Medulla oblongata (tissue), 1 donor: ENCODE measurements at regions not wholly inside any gene's neighbourhood (a gene's known extent, or its start where the extent isn't known, plus 50 kb on each side); places are given as distances from the start of the nearest gene placed in this dataset.

Experiments used
- DNase-seq: peaks from one replicate; pipeline ENCODE4 v3.0.0-alpha.2; 2015; ENCODE audit errors: extremely low spot score

DNA sequence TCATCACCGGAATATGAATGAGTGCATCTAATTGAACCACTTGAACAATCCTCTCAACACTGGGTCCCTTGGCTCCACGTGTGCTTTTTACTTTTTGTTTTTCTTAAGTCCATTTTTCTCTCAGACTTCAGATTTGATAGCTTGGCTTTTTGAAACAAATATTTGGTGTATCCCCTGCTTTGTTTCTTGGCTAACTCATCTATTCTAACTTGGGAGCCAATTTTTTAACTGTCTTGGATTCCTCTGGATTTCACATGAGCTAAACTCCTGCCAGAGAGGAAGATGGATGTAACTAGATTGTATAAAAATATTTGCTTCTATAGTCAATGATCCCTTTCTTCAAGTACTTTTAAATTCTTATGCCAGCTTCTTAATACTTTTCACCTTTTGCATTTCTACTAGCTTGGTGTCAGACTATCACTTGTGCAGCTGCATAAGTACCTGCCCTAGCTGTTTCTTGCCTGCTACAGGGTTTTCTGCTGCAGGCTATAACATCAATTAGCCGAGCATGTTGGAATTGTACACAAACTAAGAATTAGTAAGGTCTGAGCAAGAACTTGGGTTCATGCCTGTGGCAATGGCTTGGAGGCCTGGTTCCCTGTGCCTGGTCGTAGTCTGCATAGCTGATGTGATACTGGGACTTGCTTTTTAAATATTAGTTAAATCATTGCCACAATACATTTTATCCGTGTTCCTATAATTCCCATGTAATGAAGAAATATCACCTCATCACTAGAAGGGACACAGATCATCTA lies 281.5 kb downstream of the EN1 start:
- no peak for DNase-seq

DNA sequence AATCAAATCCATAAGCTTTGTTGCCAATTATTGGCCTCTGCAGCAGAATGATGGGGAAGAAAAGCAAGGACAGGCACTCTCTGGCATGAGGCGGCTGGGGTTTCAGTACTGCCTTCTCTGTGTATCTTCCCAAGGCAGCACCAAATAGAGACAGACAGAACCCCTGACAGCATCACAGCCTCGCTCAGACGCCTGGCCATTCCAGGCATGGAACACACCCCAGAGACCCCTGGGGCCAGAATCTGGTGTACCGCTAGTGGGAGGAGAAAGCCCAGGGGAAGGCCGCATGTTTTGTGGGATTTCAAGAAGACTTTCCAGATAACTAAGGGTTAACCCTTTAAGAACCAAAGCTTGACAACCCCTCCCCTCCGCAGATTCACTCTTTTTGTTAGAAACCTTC lies 282.1 kb downstream of the EN1 start:
- DNase-seq = no peak

DNA sequence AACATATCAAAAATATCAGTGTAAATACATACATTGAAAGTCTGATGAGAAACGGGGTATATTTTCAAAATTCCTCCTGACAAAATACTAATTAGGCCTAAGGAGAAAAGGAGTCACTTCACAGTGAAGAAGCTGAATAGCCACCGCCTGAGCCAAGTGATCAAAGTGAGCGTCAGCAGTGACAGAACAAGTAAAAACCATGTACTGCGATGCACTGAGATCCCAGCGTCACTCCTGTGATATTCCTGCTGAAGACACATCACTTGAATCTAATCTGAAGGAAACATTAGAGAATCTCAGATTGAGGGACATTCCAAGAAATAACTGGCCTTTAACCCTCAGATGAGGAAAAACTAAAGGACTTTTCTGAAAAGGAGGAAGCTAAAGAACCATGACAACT lies 285.3 kb downstream of the EN1 start:
- DNase-seq = no peak

DNA sequence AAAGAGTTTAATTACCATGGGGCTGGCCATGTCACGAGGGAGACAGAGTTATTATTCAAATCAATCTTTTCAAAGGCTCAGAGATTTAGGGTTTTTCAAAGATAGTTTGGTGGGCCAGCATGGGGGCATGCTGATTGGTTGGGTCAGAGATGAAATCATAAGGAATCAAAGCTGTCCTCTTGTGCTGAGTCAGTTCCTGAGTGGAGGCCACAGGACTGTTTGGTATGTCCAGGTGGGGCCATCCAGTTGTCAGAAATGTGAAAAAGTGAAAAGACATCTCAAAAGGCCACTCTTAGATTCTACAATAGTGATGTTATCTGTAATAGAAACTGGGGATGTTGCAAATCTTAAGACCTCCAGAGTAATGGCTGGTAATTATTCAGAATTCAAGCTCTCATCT lies 288.6 kb downstream of the EN1 start:
- DNase-seq = no peak

DNA sequence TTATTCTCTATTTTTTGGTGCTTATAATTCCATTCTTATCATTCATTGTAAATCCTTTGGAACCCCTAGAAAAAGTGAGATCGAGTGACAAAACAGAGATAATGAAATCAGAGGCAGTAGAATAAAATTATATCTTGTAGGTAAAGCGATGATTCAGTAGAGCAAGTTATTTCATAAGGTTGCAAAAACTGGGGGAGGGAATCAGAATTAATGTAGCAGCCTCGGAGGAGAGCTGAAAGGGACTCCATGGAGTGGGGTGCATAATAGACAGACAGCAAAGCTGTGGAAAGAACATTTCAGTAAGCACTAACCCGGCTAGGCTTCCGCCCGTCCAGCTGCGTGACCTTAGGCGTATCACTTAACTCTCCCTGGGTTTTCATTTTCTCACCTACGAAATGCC lies 289.7 kb downstream of the EN1 start:
- no peak for DNase-seq

DNA sequence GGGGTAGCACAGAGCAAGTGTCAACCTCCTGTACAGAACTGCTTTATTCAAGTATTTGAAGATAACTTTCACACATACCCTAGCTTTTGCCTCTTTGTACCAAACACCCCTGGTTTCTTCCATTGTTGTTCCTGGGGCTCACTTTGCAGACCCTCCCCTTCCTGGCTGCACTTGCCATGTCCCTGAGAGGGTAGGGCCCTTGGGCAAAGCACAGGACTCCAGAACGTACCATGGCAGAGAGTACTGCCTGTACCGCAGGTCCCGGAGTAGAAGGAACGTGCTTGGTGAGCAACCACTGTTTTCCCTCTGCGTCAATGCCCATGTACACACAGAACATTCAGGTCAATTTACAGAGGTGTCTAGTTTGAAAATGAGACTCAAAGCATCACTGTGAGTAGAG lies 290.4 kb downstream of the EN1 start:
- DNase-seq = no peak

DNA sequence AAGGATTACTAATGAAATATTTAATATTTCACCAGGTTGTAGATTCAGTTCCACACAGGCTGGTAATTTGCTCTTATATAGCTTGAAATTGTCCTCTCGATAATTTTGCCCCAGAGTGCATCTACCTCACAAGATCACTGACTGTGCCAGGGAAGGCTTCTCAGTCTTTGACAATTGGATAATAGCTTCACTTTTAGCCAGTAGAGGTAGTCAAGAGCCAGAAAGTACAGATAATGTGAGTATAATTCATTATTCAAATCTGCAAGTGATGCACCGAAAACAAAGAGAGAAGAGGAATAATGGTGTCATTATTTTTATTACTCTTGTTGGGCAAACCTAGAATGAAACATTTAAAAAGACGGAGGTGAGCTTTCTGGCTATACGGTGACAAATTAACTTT lies 292.8 kb downstream of the EN1 start:
- DNase-seq = no peak

DNA sequence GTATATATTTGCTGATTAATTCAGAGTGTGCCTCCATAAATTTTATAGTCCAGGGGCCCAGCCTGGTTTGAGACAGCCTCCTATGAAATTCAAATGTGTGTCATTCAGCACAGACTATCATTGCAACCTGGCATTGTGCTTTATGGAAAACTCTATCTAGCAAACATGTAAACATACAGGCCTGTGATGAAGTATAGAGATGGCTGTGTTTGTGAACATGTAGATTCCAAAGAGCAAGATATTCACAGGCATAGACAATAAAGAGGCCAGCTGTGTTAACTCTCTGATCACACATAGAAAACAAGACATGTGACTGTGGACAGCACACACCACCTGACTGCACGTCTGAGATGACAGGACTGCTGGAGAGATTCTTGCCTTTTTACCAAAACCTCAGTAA lies 297.9 kb downstream of the EN1 start:
- DNase-seq = no peak

DNA sequence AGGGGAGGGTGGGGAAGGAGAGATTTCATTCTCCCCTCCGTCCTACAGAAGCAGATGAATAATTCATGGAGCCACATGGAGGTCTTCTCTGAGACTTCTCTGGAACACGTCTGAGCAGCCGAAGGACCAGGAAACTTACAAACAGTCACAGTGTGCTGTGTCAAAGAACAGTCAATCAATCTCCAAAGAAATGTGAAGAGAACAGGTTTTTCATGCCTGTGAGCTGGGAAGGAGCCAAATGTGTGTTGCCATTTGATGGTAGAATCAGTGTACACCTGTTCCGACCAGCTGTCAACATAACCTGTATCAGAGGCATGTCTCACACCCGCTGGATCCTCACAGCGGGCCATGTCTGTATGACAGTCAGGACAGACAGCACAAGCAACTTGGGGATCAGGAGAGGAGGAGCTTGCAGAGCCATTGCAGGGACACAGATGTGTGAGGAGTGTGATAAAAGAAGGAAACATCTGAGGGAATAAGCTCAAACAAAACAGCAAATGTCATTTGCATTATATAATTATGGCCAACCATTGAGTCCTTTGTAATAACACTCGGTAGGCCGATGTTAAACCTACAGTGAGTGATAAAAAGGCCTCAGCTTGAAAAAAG lies 298.5 kb downstream of the EN1 start:
- no peak for DNase-seq

DNA sequence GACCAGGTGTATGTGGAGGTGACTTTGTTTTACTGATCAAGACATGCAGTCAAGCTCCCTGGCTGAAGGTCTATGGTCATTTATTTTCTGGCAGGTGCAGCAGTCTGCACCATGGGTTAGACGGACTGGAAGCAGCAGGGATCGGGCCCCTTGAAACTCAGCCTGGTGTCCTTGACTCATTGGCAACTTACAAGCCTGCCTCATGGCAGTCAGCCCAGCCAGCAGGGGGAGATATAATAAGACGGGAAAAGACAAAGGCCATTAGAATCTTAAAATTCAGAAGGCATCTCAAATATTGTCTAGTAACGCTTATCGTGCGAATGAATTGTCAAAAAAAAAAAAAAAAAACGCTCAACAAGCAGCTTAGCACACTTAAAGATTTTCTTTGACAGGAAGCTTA lies 308.2 kb downstream of the EN1 start:
- peak; percentile 57 for DNase-seq

DNA sequence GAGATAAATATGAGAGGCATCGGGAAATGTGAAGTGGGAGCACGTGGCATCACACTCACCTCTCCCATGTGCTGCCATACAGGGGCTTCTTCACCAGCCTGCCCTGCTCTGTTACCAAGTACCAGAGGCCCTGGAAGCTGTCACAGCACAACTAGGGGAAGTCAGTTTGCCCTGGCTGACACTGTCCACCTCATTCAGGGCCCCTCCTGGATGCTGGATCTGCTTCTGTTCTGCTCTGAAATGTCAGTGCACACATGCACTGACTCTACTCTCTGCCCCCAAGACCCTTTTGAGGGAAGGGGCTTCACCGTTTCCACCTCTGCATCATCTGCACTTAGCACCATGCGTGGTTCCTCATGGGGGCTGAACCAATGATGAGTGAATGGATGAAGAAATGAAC lies 311.1 kb downstream of the EN1 start:
- no peak for DNase-seq

DNA sequence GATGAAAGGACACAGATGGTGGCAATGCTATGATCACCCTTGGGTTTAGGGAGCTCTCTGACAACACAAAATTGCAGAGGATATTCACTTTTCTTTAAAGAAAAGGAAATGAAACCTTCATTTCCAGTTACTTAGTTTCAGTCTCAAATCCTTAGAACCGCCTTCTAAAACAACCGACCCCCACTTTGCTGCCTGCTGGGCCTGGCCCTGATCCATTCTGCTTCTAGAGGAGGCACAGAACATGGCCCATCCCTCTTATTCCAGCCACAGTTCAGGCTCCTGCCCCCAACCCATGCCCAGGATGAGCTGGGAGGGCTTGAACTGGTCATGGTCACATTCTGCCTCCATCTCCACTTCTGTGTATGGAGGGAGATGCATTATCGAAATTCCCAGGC lies 311.6 kb downstream of the EN1 start:
- DNase-seq = no peak

DNA sequence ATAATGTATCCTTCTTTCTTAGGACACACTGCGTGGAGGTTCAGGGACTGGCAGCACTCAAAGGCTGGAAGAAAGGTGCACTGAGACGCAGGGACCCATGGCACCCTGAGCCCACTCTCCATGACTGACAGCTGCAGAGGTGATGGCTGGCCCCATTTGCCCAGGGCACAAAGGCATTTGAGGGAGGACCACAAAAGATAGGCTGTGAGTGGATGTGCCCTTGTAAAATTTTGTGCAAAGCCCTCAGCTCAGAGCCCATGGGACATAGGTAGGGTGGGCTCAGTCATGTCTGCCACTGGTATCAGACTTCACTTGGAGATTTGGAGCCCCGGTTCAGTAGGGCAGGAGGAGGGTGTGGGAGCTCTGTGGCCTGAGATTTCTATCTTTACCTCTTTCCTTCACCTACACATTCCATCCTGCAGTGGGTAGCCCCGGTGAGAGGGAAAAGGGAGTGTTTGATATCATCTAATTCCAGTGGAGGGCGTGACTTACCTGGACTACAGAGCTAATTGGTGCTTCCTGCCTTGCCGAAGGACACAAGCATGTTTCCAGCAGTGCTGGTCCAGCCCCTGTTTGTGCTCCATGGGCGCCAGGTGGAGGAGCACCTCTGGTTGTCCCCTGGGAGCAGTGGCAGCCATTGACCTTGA lies 312.2 kb downstream of the EN1 start:
- DNase-seq = no peak

DNA sequence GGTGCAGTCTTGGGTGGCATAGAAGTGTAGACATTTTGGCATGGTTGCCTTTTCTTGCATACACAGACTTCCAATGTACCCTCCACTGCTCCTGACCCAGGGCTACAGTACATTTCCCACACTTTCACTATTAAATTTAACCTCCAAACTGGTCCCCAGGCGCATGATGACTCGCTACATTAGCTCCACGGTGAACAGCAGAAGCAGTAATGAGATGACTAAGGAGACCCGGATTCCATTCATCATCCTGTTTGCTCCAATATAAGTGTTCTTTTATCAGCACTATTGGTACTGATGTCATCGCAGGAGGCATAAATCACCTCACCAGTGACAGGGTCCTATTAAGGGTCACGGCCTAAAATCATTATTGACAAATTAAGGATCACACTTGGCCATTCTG lies 316.5 kb downstream of the EN1 start:
- DNase-seq = no peak

DNA sequence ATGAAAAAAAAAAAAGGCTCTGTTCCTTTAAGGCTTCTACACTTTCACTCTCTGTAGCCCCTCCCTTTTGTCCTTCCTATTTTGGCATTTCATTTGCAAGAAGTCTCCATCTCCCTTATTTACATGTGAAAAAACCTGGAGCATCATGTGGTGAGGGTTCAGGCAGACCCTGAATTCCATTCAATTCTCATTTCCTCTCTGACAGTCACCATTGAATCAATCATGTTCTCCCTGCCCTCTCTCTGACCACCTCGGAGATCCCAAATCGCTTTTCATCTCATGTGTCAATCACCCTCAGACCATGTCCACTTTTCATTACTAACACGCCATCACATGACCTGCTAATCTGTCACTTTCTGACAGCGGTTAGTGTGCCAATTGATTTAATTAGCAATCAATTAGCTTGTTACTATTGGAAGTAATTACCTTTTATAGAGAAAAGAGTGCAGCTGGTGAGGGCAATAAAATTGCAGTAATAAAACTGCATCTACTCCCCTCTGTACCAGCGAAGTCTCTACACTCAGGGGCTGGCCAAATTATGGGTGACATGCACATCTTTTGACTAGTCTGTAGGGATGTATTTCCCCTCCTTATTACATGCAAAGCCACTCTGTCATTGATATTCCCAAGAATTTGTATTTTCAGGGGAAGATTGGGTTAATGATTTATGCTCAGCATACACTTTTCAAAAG lies 317.4 kb downstream of the EN1 start:
- DNase-seq = no peak

DNA sequence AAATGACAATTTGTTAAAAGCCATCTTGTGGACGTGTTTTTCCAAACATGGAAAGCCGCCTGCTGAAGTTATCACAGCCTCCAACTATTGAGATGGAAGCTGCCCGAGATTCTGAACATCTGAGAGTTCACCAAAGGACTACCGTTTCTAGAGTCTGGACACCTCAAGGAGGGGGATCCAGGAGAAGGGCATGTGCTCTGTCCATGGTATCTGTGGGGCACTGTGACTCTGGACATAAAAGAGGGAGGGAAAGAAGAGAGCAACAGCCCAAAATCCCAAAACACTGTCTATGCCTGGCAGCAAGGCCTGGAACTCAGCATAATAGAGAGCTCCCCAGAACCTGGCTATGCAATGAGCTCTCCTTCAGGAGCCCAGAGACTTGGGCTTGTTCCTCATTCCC lies 319.9 kb downstream of the EN1 start:
- DNase-seq = no peak

DNA sequence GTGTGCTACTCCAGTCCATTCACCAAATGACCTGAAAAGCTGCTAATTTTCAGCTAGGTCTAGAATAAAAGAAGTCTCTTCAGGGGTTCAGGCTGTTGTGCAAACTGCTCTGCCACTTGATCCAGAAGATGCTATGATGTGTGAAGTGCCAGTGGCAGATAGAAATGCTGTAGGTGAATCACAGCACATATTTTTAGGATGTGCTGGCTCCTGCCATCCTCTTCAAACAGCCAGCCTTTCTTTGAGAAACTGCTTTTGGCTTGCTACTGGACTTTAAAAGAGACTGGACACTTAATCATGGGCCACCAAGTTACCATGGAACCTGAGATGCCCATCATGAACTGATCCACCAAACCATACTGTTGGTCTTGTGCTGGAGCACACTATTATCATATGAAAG lies 322.1 kb downstream of the EN1 start:
- no peak for DNase-seq

DNA sequence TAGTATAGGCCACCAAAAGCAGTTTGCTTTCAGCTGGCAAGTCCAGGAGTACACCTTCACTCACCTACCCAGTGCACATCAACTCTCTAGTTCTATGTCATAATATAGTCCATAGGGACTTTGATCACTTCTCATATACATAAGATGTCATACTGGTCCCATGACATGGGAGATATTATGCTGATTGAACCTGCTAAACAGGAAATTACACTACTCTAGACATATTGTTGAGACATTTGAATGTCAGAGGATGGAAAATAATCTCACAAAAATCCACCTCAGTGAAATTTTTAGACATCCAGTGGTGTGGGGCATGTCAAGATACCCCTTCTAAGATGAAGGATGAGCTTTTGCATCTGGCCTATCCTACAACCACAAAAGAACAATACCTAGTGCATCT lies 322.5 kb downstream of the EN1 start:
- DNase-seq = no peak

DNA sequence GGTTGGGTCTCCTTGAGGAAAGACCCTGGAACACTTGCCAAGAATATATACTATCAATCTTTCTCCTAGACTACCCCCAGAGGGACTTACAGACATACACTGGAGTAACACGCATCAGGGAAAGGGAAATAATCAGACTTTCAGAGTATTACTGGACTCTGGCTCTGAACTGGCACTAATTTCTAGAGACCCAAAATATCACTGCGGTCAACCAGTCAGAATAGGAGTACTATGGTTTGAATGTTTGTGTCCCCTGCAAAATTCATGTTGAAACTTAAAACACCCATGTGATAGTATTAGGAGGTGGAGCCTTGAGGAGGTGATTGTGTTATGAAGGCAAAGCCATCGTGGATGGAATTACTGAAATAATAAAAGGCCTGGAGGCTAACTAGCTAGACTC lies 323.7 kb downstream of the EN1 start:
- DNase-seq = no peak

DNA sequence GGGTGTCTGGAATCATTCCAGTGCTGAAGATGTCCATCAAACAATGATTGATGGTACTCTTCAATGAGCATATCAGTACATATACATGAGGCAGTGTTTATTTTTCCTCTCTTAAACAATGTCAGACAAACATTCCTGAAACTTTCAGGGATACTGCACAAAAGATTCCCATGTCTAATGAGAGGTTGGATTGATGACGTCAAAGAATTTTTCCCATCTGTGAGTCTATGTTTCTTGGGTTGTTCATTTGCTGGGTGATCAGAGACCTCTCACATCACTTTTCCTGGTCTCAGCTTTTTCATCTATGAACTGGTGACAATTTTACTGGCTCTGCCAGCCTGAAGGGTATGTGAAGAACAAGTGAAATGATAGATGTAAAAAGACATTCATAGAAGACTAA lies 325.5 kb downstream of the EN1 start:
- no peak for DNase-seq

DNA sequence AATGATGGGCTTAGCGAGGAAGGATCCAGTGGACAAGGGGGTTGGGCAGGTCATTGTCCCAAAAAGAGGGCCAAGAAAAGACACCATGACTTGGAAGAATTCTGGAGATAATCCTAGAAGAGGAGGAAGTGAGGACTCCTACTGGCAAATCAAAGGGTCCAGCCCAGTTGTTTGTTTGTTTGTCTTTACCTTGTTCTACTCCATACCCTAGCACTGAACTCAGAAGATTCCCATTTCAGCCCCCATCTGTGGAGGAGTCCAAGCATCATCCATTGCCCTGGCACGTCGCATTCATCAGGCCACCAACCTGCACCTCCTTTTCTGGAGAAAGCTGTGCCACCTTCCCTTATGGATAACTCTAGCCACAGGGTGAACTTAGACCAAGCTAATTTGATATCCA lies 326.2 kb downstream of the EN1 start:
- no peak for DNase-seq

DNA sequence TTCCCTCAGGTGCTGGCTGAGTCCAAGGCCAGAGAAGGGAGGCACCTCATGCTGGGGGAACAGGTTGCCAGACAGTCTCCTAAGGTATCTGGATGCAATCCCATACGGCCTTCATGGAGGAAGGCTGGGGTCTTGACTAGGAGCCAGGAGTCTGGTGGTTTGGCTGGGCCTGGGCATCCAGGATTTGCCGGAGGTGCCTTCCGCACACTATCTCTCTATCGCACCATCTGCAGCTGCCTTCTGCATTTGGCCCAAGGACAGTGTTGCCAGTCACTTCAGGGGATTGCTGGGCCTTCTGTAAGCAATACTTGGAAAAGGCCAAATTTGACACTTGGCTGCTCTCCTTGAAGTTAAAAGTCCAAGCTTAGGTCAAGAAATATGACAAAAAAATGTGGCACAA lies 327.2 kb downstream of the EN1 start:
- DNase-seq = no peak

DNA sequence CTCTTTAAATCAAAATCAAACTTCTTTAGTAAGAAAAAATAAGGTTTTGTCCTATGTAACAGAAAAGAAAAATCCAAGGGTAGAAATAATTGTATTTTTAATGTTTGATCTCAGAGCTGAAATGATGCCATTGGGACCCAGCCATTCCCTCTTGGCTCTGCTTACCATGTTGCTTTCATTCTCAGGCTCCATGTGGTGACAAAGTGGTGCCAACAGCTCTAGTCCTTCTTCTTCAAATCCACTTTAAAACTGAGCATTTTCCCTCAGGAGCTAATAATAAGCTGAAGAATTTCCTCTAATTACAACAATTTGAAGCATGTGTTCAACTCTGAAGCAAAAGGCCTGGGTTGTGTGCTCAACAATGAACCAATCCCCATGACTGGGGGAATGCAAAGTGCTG lies 327.9 kb downstream of the EN1 start:
- DNase-seq = no peak
